Parathyroid adenoma (tissue), 2 donors: ENCODE measurements at regions not wholly inside any gene's neighbourhood (a gene's known extent, or its start where the extent isn't known, plus 50 kb on each side); places are given as distances from the start of the nearest gene placed in this dataset.

Experiments
- H2AFZ ChIP-seq: fragments of 300-600 bp; sonication (generic); one replicate; pipeline ENCODE4 v1.7.0; 2017; ENCODE audit warnings: antibody characterized with exemption, mild to moderate bottlenecking
- H3K27ac ChIP-seq: fragments of 300-600 bp; sonication (generic); one replicate; pipeline ENCODE4 v1.7.0; 2017
- H3K27me3 ChIP-seq: fragments of 300-600 bp; sonication (generic); one replicate; pipeline ENCODE4 v1.7.0; 2017; ENCODE audit warnings: low read length; ENCODE audit not compliant: control insufficient read depth, insufficient read depth
- H3K36me3 ChIP-seq: fragments of 300-600 bp; sonication (generic); one replicate; pipeline ENCODE4 v1.7.0; 2017; ENCODE audit warnings: low read length; ENCODE audit not compliant: control insufficient read depth, insufficient read depth
- H3K4me1 ChIP-seq: fragments of 300-600 bp; sonication (generic); one replicate; pipeline ENCODE4 v1.7.0; 2017; ENCODE audit warnings: control low read depth
- H3K4me2 ChIP-seq: fragments of 300-600 bp; sonication (generic); one replicate; pipeline ENCODE4 v1.7.0; 2017; ENCODE audit warnings: low read length
- H3K4me3 ChIP-seq: fragments of 300-600 bp; sonication (generic); one replicate; pipeline ENCODE4 v1.7.0; 2017; ENCODE audit warnings: low read depth, low read length
- H3K79me2 ChIP-seq: fragments of 300-600 bp; sonication (generic); one replicate; pipeline ENCODE4 v1.7.0; 2017; ENCODE audit warnings: control low read depth
- H3K9ac ChIP-seq: fragments of 300-600 bp; sonication (generic); one replicate; pipeline ENCODE4 v1.7.0; 2017; ENCODE audit warnings: mild to moderate bottlenecking
- H3K9me3 ChIP-seq: fragments of 300-600 bp; sonication (generic); one replicate; pipeline ENCODE4 v1.7.0; 2017; ENCODE audit warnings: low read length; ENCODE audit not compliant: control insufficient read depth
- CTCF ChIP-seq: fragments of 300-600 bp; sonication (generic); IDR thresholded peaks from one replicate; pipeline ENCODE4 v1.7.0; 2017; ENCODE audit warnings: antibody characterized with exemption, mild to moderate bottlenecking
- donor health status: primary hyperparathyroidism.

- no peak overlapping the region for H3K4me2 ChIP-seq
- TF ChIP-seq CTCF: no peak
- no peaks in the 10 kb centered on the region for H3K79me2 ChIP-seq
- no peaks in the 10 kb centered on the region for H3K27me3 ChIP-seq
- H3K9me3 ChIP-seq: no peaks in the 10 kb centered on the region
- H2AFZ ChIP-seq: no peak overlapping the region
- no peak overlapping the region for H3K4me3 ChIP-seq
- no peak overlapping the region for H3K9ac ChIP-seq
- H3K27ac ChIP-seq: no peak overlapping the region
- no peaks in the 10 kb centered on the region for H3K4me1 ChIP-seq
- no peaks in the 10 kb centered on the region for H3K36me3 ChIP-seq
Observed at GRCh38 chr3:144556392-144556791, 584.8 kb downstream of the DIPK2A start.

- no peaks in the 10 kb centered on the region for H3K79me2 ChIP-seq
- H3K4me2 ChIP-seq: no peak overlapping the region
- no peak overlapping the region for H2AFZ ChIP-seq
- no peaks in the 10 kb centered on the region for H3K36me3 ChIP-seq
- no peaks in the 10 kb centered on the region for H3K9me3 ChIP-seq
- no peaks in the 10 kb centered on the region for H3K4me1 ChIP-seq
- no peak overlapping the region for H3K4me3 ChIP-seq
- no peak for TF ChIP-seq CTCF
- no peak overlapping the region for H3K9ac ChIP-seq
- no peaks in the 10 kb centered on the region for H3K27me3 ChIP-seq
- no peak overlapping the region for H3K27ac ChIP-seq
Observed at GRCh38 chr3:144557515-144557914, 585.9 kb downstream of the DIPK2A start.

- Histone ChIP-seq H3K27me3 (no peaks in the 10 kb centered on the region), H3K27ac (no peak overlapping the region), H3K4me3 (no peak overlapping the region), H3K9ac (no peak overlapping the region), H3K79me2 (no peaks in the 10 kb centered on the region), H2AFZ (no peak overlapping the region), H3K4me1 (no peaks in the 10 kb centered on the region), H3K9me3 (no peaks in the 10 kb centered on the region), H3K36me3 (no peaks in the 10 kb centered on the region), H3K4me2 (no peak overlapping the region)
- TF ChIP-seq CTCF: no peak
Observed at GRCh38 chr3:144564011-144564410, 592.4 kb downstream of the DIPK2A start.

GRCh38 chr3:144566320-144566719 lies 594.7 kb downstream of the DIPK2A start:
- H3K4me3 ChIP-seq: no peak overlapping the region
- H3K27me3 ChIP-seq: no peaks in the 10 kb centered on the region
- TF ChIP-seq CTCF: no peak
- H3K36me3 ChIP-seq: no peaks in the 10 kb centered on the region
- H3K27ac ChIP-seq: no peak overlapping the region
- no peak overlapping the region for H2AFZ ChIP-seq
- no peaks in the 10 kb centered on the region for H3K9me3 ChIP-seq
- no peak overlapping the region for H3K4me2 ChIP-seq
- H3K4me1 ChIP-seq: no peaks in the 10 kb centered on the region
- H3K79me2 ChIP-seq: no peaks in the 10 kb centered on the region
- H3K9ac ChIP-seq: no peak overlapping the region

GRCh38 chr3:144569651-144570050 lies 598.0 kb downstream of the DIPK2A start:
- Histone ChIP-seq H3K36me3 (no peaks in the 10 kb centered on the region), H3K9ac (no peak overlapping the region)

More at GRCh38 chr3:144569651-144570050, 598.0 kb downstream of the DIPK2A start:
- Histone ChIP-seq H3K27ac (no peak overlapping the region), H3K4me1 (no peaks in the 10 kb centered on the region), H2AFZ (no peak overlapping the region), H3K9me3 (no peaks in the 10 kb centered on the region), H3K79me2 (no peaks in the 10 kb centered on the region), H3K27me3 (no peaks in the 10 kb centered on the region), H3K4me3 (no peak overlapping the region), H3K4me2 (no peak overlapping the region)
- no peak for TF ChIP-seq CTCF
